ENCODE measurements at regions not wholly inside any gene's neighbourhood (a gene's known extent, or its start where the extent isn't known, plus 50 kb on each side); places are given as distances from the start of the nearest gene placed in this dataset.

DNA sequence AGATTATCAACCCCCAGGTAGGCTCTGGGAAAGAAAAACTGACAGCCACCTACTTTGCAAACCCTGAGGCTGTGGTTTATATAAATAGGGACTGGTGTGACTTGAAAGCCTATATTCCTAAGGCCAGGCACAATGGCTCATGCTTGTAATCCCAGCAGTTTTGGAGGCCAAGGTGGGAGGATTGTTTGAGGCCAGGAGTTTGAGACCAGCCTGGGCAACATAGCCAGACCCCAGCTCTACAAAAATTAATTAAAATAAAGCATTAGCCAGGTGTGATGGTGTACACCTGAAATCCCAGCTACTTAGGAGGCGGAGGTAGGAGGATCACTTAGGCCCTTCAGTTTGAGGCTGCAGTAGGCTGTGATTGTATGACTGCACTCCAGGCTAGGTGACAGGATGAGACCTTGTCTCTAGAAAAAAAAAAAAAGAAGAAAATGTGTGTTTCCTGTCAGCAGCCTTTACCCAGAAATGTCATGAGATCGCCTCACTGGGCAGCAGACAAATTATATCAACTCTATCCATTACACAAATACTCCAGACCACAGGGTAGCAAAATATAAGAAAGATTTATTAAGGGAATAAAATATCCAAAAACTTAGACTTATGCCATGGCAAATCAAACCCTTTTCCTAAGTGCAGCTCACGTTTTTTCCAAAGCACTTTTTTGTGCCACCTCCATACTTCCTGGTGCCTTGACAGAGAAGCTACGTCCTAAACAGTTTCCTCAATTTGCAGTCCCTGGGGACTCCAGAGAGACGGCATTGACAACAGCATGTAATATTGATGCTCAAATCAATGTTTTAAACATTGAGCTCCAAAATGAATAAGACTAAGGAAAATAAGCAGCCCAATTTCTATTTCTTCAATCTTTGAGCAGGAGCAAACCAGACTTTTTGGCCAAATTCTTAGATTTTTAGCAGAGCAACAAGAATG is 190.8 kb upstream of the NDUFV2 start:
- TF ChIP-seq POLR2A (IDR thresholded peaks at IDR 0.05): no peak
- TF ChIP-seq, protein P1, sequence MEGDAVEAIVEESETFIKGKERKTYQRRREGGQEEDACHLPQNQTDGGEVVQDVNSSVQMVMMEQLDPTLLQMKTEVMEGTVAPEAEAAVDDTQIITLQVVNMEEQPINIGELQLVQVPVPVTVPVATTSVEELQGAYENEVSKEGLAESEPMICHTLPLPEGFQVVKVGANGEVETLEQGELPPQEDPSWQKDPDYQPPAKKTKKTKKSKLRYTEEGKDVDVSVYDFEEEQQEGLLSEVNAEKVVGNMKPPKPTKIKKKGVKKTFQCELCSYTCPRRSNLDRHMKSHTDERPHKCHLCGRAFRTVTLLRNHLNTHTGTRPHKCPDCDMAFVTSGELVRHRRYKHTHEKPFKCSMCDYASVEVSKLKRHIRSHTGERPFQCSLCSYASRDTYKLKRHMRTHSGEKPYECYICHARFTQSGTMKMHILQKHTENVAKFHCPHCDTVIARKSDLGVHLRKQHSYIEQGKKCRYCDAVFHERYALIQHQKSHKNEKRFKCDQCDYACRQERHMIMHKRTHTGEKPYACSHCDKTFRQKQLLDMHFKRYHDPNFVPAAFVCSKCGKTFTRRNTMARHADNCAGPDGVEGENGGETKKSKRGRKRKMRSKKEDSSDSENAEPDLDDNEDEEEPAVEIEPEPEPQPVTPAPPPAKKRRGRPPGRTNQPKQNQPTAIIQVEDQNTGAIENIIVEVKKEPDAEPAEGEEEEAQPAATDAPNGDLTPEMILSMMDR (IDR thresholded peaks at IDR 0.05): no peak
